GM12873 (cell line): ENCODE measurements at regions not wholly inside any gene's neighbourhood (a gene's known extent, or its start where the extent isn't known, plus 50 kb on each side); places are given as distances from the start of the nearest gene placed in this dataset.

Experiments used
- CTCF ChIP-seq: IDR thresholded peaks from 2 replicates; pipeline ENCODE4 v1.5.1; 2012; ENCODE audit warnings: low read depth, mild to moderate bottlenecking, moderate library complexity, low read length, control low read depth; ENCODE audit not compliant: insufficient read depth; ENCODE audit errors: missing control alignments

GRCh38 chr2:207313947-207314346, 148.2 kb upstream of the KLF7 start:
- no peak for TF ChIP-seq CTCF

- TF ChIP-seq CTCF: no peak
These were observed 149.4 kb upstream of the KLF7 start for GRCh38 chr2:207315131-207315530.

- no peak for TF ChIP-seq CTCF
These were observed 150.7 kb upstream of the KLF7 start for GRCh38 chr2:207316484-207316883.

- no peak for TF ChIP-seq CTCF
These were observed 151.2 kb upstream of the KLF7 start for GRCh38 chr2:207316906-207317305.

- no peak for TF ChIP-seq CTCF
These were observed 151.7 kb upstream of the KLF7 start for GRCh38 chr2:207317378-207317984.

GRCh38 chr2:207318181-207318628, 152.5 kb upstream of the KLF7 start:
- TF ChIP-seq CTCF: no peak

GRCh38 chr2:207319316-207319715, 153.6 kb upstream of the KLF7 start:
- TF ChIP-seq CTCF: no peak
